Ovary (tissue), 3 donors: ENCODE measurements at regions not wholly inside any gene's neighbourhood (a gene's known extent, or its start where the extent isn't known, plus 50 kb on each side); places are given as distances from the start of the nearest gene placed in this dataset.

Source experiments
- EP300 ChIP-seq: sonication (generic); formaldehyde crosslinking; IDR thresholded peaks from one replicate; pipeline ENCODE4 v1.6.1; 2017; ENCODE audit warnings: antibody characterized with exemption
- POLR2A ChIP-seq: fragments of 450-650 bp; IDR thresholded peaks from one replicate; pipeline ENCODE4 v1.6.1; 2017; ENCODE audit warnings: antibody characterized with exemption, mild to moderate bottlenecking, moderate library complexity
- TF ChIP-seq, protein P1 (sequence below), 3 donors: fragments of 450-650 bp in 2 of 3; fragments of 200-600 bp in 1 of 3; IDR thresholded peaks; one replicate each; pipeline versions ENCODE4 v1.5.1 to v1.8.0; 2016 to 2022; ENCODE audit warnings: antibody characterized with exemption in 3 of 3, mild to moderate bottlenecking in 1 of 3
- donor health status: DM: no; HTN: no; CAD: no.

DNA sequence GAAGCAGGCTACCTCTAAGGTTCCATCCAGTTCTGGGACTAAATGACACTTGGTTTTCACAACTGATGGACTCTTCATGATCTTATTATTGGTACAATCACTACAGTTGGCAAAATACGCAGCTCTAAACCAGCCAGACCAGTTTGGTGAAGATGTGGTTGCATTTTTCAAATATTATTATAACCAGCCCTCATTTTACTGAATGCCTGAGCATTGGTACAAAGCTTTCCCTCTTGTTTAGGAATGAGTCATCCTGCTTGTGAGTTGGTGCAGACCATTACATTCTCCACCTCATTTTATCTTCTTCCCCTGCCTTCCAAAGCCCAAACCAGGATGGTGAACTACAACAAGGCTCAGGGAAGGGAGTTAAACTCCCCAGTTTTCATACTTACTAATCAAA is 223.1 kb downstream of the KDR start:
- TF ChIP-seq, protein P1, sequence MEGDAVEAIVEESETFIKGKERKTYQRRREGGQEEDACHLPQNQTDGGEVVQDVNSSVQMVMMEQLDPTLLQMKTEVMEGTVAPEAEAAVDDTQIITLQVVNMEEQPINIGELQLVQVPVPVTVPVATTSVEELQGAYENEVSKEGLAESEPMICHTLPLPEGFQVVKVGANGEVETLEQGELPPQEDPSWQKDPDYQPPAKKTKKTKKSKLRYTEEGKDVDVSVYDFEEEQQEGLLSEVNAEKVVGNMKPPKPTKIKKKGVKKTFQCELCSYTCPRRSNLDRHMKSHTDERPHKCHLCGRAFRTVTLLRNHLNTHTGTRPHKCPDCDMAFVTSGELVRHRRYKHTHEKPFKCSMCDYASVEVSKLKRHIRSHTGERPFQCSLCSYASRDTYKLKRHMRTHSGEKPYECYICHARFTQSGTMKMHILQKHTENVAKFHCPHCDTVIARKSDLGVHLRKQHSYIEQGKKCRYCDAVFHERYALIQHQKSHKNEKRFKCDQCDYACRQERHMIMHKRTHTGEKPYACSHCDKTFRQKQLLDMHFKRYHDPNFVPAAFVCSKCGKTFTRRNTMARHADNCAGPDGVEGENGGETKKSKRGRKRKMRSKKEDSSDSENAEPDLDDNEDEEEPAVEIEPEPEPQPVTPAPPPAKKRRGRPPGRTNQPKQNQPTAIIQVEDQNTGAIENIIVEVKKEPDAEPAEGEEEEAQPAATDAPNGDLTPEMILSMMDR (IDR thresholded peaks at IDR 0.05), result no peak
- no peak for TF ChIP-seq POLR2A
- no peak for TF ChIP-seq EP300
